Activated CD8-positive, alpha-beta memory T cell treated with anti-CD3 and anti-CD28 coated beads for 48 hours (primary cell): ENCODE measurements at regions not wholly inside any gene's neighbourhood (a gene's known extent, or its start where the extent isn't known, plus 50 kb on each side); places are given as distances from the start of the nearest gene placed in this dataset.
"Not testable (repeated sequence)": the region's sequence is repeated elsewhere in the genome, so short reads cannot be mapped to it uniquely, and the experiment has no call there.

Experiments used
- DNase-seq, 3 experiments: peaks; one replicate each; pipeline ENCODE4 v3.0.0-alpha.2; 2020; ENCODE audit warnings: low read depth in 2 of 3, low spot score in 2 of 3

DNA sequence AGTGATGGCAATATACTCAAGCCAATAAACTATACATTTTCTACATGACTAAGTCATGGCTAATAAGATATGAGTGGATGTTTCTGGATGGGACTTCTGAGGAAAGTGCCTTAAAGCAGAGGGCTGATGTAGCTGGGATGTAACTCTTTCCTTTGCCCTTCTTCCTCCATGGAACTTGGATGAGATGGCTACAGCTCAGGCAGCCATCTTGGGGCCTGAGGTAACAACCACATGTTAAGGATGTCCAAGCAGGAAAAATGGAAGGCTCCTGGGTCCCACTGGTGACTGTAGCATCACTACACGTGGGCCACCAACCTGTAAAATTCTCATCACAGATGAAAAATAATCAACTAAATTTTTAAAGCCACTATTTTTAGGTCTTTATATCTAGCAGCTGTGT, 54.4 kb upstream of the GRIP1 start:
- no peak for DNase-seq

DNA sequence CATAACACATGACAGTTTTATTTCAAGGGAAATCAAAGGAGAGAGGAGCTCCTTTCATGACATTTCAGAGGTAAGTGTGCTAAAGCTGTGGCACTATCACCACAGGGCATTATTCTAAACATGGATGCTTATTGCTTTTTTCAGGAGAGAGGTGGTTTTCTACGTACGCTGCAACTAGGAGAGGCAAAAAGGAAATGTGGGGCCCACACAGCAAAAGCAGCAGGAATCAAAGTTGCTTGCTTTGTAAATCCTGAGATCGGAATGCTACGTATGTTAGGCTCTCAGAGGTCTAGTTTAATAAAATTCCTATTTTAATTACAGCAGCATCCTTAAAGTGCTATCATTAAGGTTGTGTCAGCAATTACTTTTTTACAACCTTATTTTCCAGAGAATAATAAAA, 55.0 kb upstream of the GRIP1 start:
- DNase-seq, result no peak

DNA sequence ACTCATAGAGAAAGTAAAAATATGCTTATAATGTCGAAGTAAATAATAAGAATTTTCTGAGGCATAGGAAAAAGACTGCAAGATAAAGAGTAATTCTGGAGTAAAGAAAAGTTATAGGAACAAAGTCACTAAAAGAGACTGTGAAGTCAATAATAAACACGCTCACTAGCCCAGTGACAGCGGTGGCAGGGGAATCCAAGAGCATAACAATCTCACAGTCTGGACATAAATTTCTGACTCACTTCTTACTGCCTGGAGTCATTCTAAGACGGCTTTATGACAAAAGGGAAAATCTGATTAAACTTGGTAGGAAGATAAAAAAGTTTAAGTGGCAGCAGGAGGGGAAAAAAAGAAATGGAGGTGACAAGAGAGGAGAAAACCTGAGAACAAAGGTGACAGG, 56.4 kb upstream of the GRIP1 start:
- no peak for DNase-seq

DNA sequence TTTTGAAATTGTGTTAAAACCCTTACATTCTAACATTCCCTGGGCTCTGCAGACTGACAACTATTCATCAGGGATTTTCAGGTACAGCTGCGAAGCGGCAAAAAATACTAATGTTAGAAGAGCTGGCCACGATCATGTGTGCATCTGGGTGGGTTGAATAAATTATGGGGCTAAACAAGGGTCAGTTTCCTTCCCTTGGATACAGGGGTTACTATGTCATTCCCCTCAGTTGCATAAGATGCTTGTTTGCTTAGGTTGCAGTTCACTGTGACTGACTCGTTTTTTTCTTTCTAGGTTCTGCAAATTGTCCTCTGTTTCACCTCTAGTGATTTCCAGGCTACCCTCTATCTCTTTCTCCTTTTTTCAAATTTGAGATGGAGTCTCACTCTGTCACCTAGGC, 58.1 kb upstream of the GRIP1 start:
- no peak for DNase-seq

DNA sequence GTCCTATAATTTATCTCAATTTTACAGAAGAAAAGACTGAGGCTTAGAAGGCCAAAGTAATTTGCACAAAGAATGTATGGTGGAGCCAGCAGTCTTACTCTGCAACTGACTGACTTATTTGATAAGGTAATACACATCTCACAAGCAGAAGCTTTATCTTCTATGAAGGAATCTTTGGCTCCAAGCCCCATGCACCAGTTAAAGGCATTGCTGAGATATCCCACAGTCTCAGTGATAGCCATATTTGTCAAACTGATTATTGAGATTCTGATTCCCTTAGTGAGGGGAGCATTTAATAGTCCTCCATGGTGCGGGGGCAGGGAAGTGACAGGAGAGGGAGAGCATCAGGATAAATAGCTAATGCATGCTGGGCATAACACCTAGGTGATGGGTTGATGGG, 60.4 kb upstream of the GRIP1 start:
- no peak for DNase-seq

DNA sequence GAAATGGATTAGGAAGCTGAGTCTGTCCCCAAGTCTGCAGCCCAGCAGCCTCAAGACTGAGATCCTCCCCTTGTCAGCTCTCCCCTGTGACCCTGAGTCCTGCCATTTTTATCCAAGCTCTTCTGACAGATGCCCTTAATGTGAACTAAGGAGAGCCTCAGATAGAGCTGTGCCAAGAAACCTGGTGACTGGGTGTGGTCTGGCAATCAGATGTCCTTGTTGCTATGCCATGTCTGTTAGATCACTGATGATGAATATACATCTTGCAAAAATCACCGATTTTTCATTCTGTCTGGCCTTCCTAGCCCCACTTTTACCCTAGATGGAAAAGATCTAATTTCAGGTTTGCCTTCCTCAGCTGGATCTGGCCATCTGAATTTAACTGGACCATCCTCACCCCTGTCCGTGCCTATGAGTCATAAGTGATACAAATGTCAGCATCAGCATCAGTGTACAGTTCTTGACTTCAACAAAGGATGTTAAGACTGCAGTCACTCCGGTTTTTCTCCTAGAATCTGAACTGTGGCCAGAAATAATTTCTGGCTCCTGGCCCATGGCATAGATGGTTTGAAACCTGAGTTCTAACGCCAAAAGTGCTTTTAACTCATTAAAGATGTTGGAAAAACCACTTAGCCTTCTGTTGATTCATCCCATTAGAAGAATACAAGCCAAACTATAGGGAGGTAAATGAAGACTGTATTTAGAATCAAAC, 61.2 kb upstream of the GRIP1 start:
- DNase-seq, result no peak

DNA sequence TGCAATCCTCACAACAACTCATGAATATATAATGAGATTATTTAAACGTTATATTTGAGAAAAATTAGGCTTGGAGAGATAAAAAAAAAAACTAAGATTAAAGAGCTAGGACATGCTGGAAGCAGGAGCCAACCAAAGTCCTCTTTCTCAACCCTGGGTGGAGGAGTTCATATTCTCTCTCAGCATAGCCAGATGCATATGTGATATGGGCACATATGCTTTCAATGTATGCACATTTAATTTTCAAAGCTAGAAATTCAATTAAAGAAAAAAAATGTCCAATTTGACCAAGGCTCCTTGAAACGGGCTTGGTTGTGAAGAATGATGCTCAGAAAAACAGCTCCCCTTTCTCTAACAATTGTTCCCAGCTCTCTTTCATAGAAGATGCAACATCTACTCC, 61.9 kb upstream of the GRIP1 start:
- no peak for DNase-seq

DNA sequence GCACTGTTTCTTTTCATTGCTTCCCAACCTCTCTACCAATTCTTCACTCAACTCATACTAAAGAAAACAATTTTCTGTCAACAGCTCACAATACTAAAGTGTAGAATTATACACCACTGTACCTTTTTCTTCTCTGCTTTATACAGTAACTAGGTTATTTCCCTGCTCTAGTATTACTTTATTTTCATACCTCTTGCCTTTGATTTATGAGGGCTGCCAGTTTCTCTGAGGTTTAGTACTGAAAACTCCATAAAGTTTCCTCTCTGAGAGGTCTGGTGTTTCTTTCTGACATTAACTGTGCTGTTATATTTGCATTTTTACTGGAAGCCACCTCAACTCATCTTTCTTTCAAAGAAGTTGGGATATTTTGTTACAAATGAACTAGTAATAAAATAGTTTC, 63.0 kb upstream of the GRIP1 start:
- no peak for DNase-seq

DNA sequence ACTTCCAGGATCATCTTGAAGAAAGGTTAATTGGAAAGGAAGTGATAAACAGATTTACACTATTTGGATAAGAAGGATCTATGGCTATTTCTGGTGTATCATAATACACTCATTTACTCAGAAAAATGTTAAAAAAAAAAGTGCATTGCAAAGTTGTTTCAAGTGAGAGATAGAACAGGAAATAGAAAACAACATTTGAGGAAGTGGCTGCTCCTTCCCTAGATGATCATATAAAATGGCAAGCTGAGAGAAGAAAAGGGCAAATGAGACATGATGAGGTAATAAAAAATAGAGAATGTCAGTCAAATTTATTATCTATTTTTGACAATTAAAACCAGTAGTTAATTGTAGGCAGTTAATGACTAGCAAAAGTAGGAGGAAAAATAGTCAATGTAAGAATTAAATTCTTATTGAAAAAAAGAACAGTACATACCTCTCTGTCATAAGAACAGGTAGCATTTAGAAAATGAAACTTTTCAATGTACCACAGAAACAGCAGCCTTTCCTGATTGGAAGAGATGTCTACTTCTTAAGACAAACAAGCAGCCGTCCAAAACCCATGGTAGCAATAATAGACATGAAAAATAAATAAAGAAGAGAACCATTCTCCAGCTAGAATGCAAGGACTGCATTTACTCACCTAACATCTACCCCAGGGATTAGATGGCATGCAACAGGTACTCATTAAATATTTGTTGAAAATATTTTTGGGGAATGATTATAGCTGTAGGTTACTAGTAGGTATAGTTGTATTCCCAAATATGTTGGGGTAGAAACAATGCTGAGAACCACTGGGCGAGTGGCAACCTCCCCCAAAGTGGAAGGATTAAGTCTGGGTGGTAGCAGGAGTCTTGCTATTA, 63.9 kb upstream of the GRIP1 start:
- no peak for DNase-seq

DNA sequence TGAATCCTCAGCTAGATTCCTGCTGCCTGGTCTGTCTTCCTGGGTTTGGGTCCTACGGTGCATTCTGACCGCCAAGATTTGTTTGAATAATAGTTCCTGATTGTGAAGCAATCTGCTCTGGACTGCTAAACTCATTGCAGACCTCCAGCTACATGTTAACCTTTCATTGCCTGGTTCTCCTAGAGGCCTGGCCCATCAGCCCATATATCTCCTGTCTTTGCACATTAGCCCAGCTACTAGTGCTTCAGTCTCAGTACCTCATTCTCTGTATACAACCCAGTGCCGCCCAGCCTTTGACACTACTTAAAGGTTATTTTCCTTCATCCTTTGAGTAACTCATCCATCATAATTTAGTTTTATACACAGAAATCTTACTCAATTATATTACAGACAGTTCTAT, 65.6 kb upstream of the GRIP1 start:
- DNase-seq, result no peak

DNA sequence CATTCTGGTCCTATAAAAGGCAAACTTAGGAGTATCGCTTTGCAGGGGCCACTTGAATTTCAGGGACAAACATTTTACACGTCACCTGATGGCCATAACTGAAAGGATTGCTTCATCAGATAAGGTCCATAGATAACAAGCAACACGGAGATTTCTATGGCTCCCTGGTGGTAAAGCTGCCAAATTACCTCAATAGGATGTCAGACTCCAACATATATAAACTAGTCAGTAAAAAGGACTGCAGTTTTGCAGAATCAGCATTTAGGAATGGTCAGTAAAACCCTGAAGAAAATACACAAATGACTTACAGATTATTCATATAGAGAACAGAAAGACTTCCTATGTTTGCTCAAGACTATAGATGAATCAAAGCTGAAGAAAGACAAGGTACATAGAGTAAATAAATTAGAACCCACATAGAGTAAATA, 66.1 kb upstream of the GRIP1 start:
- DNase-seq, result no peak

DNA sequence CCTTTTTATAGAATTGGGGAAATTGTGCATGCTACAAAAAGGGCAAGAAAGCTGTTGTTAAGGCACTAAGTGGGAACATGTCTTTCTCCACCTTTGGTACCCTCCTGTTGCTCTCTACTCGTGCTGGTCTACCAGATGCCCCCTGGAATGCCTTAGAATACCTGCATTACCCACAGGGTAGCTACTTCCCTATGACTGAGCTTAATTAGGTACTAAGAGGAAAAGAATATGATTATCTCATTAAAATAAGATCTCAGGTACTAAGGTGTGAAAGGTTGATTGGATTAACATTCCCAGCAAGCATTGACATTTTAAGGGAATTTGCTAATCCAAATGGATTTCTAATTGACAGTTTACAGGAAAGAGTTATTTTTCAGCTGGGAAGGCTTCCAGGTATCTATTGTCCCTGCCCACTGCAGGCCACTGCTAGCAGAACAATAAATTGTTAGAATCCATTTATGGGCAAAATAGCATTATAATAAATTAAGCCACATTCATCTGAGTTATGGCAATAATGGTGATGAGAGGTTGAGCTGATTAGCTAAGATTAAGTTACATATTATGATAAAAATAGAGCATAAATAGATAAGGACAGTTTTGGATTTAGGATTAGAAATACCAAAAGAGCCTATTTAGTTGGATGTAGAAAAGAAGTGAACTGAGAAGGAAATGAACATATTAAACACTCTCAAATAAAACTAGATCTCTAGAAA, 67.8 kb upstream of the GRIP1 start:
- no peak for DNase-seq

DNA sequence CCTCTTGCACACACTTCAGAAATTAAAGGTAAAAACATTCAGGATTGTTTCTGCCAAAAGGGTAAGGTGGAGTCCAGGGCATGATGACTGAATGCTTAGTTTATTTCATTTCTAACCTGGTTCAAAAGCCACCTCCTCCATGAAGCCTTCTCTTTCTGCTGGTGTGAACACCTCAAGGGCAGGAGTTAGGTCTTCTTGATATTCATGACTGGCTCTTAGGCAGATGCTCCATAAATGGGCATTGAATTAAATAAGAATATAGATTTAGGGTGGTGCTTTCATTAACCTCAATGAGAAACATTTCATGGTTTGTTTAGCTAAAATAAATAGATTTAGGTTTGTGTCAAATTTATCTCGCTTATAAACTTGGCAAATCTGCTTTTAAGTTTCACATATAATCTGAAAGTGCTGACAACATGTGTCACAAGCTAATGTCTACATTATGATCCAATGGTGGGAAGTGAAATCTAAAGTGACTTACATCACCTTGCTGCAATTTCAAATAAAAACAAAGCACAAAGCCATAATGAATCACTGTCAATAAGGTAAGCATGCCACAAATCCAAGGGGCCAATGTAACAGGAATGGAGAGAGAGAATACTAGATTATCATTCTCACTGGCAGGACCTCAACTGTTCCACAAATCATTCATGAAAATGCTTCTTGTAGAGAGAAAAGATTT, 72.7 kb upstream of the GRIP1 start:
- DNase-seq, result no peak

DNA sequence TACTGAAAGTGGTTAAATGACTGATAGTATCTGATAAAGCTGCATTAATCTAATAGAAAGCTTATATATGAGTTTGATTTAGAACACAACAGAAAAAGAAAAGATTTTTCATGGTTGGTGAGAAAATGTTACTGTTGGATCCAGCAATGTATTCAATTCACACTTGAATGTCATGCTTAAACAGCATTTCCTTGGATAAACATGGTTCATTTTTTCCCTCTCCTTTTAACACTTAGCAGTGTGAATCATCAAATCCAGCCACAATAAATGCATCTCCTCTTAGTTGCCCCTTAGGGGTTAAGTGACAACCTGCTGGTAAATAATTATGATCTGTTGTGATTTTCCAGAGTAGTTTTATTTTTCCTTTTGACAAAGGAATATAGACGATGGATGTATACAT, 74.9 kb upstream of the GRIP1 start:
- DNase-seq, result no peak

DNA sequence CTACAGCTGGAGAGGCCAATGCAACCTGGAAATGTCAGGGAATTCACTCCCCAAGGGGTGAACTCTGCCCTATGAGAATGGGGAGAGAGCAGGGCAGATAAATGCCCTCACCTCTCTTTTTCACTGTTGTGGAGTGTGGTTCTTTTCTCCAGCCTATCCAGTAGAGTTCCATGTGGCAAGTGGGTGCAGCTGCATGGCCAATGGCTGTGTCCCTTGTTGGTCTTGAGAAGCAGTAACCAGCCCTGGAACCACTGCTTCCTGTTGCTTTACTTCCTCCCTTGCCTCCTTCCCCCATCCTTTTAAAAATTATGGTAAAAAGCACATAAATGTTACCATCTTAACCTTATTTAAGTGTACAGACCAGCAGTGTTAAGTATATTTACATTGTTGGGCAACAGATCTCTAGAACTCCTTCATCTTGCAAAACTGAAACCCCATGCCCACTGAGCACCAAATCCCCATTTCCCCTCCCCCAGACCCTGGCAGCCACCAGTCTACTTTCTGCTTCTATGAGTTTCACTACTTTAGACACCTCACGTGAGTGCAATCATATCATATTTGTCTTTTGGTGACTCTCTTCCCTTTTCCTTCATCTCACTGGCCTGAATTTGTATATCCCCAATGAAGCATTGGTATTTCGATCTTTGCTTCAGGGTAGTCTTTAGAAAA, 77.0 kb upstream of the GRIP1 start:
- no peak for DNase-seq

DNA sequence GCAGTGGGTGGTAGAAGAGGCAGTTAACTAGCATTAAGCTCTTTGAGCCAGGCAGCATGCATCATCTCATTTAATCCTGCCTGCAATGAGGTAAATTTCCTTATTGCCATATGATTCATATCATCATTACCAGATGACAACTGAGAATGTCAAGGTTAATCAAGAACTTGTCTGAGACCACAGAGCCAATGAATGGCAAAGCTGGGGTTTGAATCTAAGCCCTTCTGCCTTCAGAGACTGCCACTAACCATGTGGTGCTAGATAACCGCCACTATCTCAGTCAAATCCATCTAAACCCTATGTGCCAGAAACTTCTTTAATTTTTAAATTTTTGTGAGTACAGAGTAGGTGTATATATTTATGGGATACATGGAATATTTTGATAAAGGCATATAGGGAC, 77.8 kb upstream of the GRIP1 start:
- DNase-seq, result no peak

DNA sequence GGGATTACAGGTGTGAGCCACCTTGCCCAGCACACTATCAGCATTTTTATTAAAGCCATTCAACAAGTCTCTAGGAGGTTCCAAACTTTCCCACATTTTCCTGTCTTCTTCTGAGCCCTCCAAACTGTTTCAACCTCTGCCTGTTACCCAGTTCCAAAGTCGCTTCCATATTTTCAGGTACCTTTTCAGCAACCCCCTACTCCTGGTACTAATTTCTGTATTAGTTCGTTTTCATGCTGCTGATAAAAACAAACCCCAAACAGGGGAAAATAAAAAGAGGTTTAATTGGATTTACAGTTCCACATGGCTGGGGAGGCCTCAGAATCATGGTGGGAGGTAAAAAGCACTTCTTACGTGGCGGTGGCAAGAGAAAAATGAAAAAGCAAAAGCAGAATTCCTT, 81.2 kb upstream of the GRIP1 start:
- not testable (repeated sequence) for DNase-seq

DNA sequence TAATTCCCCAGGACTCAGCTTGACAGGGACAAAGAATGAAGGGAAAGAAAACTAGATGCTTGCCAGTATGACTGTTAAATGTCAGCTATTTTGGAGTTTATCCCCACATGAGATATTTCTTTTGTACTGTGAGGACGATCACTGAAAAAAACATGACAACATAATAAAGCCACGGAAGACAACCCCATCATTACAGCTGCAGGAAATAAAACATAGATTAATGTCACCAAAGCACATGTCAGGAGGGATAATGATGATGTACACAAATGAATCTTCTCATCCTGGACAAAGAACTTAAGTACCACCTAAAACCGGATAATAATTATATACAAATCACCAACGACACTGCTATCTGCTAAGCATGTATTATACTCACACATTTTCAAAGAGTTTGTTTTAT, 84.6 kb upstream of the GRIP1 start:
- no peak for DNase-seq

DNA sequence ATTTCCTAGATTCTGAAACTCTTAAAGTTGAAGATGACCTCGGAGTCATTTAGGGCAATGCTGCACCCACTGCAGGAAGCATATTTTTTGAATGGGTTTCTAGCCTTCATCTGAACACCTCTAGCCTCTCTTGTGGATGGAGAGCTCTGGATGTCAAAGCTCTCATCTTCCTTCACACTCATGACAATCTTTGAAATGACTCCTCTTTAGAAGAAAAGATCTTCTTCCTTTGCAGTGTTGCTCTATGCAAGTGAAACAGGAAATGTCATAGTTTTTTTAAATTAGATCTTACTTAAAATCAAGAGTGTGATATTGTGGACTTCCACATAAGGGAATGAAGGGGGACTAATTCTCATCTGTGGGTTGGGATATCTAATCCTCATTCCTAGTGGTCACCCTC, 86.3 kb upstream of the GRIP1 start:
- DNase-seq, result no peak

DNA sequence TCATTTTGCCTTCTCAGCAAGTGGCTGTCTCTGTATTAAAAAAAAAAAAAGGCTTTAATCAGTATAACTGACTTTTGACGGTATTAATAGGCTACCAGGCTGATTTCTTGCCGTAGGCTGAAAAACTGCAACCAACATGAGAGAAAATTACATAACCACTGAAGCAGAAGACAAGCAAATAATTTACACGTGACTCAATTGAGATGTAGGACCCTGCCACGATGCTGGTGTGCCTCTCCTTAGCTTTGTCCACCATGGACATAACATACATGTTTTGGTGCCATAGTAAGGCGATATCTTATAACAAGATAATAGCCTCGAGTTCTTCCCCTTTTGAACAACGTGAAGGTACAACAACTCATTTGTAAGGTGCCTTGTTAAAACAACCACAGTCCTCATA, 88.7 kb upstream of the GRIP1 start:
- no peak for DNase-seq

DNA sequence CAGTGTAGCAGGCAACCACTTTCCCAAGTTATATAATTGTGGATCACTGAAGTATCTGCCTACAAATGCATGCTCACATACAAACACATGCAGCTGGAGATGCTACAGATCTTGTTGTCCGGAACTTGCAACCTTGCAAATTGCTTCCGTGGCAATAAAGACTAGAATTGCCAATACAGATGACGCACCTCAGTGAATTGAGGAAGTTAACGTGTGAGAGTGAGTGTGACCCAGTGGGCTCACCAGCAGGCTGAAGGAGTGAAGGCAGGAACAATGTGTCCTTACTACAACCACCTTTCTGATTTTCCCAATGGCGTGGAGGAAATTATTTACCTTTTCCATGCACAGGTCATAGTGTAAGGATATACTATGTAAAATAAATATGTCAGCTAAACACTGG, 89.4 kb upstream of the GRIP1 start:
- no peak for DNase-seq
